HL-60 (cell line): ENCODE measurements at regions not wholly inside any gene's neighbourhood (a gene's known extent, or its start where the extent isn't known, plus 50 kb on each side); places are given as distances from the start of the nearest gene placed in this dataset.

Experiments
- CTCF ChIP-seq: IDR thresholded peaks from one replicate; pipeline ENCODE4 v1.5.1; 2011; ENCODE audit warnings: low read length, control low read depth, inconsistent platforms; ENCODE audit not compliant: insufficient read depth
- GABPA ChIP-seq: IDR thresholded peaks from 2 replicates; pipeline ENCODE4 v1.6.1; 2012; ENCODE audit warnings: low read depth
- POLR2AphosphoS5 ChIP-seq: IDR thresholded peaks from 2 replicates; pipeline ENCODE4 v1.6.1; 2012; ENCODE audit warnings: low read depth
- REST ChIP-seq: IDR thresholded peaks from 2 replicates; pipeline ENCODE4 v1.6.1; 2012; ENCODE audit warnings: low read depth; ENCODE audit not compliant: insufficient replicate concordance
- SPI1 ChIP-seq: IDR thresholded peaks from 2 replicates; pipeline ENCODE4 v1.6.1; 2012; ENCODE audit warnings: low read depth, mild to moderate bottlenecking, borderline replicate concordance

GRCh38 chr7:96558530-96558929 lies 151.1 kb downstream of the SEM1 start:
- TF ChIP-seq CTCF, result no peak
- no peak for TF ChIP-seq GABPA
- no peak for TF ChIP-seq REST
- no peak for TF ChIP-seq POLR2AphosphoS5
- no peak for TF ChIP-seq SPI1
